Kidney glomerular epithelial cell (primary cell): ENCODE measurements at regions not wholly inside any gene's neighbourhood (a gene's known extent, or its start where the extent isn't known, plus 50 kb on each side); places are given as distances from the start of the nearest gene placed in this dataset.
"Not testable (repeated sequence)": the region's sequence is repeated elsewhere in the genome, so short reads cannot be mapped to it uniquely, and the experiment has no call there.

Experiments used
- DNase-seq: peaks from one replicate; lab custom pipeline; 2025; lab: John Stamatoyannopoulos, UW

DNA sequence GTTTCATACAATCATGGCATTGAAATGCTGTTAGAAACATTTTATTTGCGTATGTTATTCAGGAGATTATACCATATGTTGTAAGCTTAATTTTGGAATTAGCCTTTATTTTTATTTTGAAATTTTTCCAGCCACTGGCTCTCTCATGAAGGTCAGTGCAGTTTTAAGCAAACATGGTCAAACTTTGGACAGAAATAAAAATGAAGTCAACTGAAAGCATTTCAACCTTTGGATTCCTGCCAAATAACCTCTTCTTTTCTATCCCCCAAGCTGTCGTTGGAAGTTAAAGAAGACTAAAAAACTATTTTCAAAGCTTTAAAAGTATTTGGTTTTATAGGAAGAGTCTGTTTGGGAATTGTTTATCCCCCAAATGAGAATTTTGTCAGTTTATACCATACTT, 846.6 kb downstream of the MCTP2 start:
- DNase-seq = no peak

DNA sequence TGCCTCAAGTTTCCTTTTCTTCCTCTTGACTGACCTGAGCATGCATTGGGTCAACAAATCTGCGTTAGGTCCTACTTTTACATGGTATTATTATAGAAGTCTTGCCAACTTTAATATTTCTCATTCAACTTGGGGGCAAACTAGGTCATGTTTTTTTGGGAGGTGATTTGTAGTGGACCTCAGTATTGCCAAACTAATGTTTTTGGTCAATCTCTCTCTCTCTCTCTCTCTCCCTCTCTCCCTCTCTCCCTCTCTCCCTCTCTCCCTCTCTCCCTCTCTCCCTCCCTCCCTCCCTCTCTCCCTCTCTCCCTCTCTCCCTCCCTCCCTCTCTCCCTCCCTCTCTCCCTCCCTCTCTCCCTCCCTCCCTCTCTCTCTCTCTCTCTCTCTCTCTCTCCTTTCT, 848.9 kb downstream of the MCTP2 start:
- not testable (repeated sequence) for DNase-seq

DNA sequence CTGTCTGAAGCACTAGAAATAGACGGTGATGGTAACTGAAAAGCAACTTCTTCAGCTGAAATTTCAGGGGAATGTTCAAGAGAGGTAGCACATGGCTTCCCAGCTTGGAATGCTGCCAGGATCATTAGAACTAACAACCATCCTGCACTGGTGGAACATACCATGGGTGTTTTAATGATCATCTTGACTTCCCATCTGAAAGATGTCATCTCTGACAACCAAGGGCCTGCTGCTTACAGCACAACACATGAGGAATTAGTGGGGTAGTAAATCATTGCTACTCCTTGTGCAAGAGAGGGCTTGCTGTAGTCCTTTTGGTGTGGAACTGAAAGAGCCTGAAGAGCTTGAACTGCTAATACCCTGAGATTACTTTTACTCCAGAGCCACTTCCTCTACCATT, 853.7 kb downstream of the MCTP2 start:
- no peak for DNase-seq

DNA sequence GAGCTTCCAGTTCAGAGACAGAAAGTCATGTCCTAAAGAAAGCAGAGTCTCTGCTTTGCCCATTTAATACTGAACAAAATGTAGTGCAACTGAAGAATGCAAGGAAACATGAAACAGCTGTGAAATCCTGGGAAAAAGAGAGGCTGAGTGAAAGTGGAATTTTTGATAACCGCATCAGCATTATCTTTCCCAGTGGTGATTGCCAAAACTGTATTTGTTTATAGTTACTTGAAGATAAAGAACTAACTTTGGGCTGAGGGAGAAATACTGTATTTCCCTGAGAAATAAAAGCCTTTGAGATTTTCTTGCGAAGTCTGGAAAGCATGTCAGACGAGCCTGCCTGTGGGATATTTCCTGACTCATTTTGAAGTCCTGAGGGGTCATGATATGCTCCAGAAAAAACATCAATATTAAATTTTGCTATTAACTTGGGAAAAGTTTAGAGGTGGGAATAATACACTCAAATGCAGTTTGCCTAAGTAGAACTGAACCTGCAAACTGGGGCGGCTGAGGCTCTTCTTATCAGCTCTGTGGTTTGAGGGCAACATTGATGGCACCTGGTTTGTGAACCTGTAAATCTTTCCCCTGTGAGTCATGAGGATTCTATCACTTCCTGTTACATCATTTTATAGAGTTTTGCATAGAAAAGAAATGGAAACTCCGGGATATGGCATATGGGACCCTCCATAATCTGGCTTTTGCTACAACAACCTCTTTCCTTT, 855.3 kb downstream of the MCTP2 start:
- DNase-seq = peak; percentile 64

DNA sequence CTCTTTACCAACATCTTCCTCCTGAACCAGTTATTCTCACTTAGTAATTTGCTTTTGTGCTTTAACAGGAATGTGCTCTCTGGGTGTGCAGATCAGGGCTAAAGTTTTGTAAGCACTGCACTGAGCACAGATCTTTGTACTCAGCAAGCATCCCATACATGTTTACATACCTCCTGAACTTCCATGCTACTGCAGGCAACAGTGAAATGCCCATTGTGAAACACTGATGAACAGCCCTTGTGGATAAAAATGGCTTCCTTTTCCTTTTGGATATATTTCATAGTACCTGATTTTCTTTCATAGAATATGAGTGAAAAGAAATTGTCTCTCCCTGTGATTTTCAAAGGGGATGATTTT, 855.9 kb downstream of the MCTP2 start:
- DNase-seq = no peak

DNA sequence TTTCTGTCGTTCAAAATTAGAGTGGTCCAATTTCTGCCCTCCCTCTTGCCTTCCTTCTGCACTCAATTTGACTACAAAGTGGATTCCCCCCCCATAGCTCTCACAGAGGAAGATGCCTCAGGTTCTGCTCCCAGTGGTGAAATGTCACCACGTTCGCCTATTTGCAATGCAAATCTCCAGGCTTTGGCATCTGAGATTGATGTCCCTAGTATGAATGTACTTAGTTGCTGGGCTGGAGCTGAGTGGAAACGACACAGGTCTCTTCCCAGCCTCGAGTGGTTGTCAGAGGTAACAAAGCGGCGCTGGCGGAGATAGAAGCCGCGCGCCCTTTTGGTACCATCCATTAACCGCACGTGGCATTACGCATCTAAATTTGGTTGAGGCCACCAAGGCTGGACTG, 860.1 kb downstream of the MCTP2 start:
- DNase-seq = no peak

DNA sequence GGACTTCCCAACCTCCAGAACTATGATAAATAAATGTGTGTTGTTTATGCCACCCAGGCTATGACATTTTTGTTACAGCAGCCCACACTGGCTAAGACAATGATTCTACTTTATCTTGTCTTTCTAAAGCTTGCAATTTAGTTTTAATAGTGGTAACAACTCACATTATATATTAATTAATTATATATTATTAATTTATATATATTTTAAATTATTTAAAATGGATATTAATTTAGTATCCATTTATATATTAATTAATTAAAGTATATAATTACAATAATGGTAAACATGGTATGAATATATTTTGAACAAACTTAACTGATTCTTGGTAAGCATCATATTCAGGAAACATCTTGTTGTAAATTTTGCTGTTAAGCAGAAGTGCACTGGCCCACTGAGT, 863.9 kb downstream of the MCTP2 start:
- DNase-seq = no peak

DNA sequence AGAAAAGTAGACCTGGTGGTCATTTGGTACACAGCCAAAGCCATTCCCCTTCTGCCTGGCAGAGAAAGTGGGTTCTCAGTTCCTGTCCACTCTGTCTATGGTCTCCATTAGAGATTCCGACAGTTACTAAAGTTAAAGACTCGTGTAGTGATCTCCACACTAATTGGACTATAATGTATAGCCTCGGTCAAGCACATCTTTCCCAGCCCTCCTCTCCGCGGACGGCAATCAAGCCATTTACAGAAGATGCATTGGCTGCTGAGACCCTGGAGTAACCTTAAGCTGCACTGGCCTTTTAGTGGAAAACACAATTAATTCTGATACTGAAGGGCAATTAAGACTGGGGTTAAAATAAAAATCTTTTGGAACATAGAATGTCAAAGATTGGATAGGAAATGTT, 865.3 kb downstream of the MCTP2 start:
- no peak for DNase-seq

DNA sequence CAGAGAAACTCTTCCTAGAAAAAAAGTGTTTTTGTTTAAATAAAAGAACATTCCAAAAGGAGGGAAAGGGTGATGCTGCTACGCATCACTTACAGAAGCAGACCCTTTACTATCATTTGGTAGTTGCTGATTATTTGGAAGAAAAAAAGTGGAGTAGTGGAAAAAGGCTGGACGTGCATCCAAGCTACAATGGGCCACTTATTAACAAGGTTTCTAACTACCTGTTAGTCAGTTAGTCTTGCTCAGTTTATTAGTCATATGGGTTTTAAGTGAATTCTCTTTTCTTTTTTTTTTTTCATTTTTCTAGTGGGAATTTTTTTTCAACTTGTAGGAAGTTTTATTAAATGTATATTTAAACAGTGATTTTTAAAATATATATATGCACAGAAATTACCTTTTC, 866.0 kb downstream of the MCTP2 start:
- peak; percentile 53 for DNase-seq

DNA sequence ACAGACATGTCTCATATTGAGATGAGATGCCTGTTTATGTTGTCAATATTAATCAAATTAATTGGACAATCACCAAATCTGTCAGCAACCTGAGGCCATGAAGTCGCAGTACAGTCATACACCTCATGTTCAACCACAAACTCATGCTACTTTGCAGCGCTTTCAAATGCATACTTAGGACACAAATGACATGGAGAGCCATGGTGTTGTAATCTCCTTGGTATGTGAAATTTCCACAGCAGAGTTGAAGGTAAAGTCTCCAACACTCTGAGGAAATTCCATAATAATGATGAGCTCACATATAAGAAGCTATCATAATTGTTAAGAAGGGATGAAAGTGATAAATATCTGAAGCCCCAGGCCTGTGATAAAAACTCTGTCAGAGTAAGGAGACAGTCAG, 873.9 kb downstream of the MCTP2 start:
- DNase-seq = peak; percentile 26

DNA sequence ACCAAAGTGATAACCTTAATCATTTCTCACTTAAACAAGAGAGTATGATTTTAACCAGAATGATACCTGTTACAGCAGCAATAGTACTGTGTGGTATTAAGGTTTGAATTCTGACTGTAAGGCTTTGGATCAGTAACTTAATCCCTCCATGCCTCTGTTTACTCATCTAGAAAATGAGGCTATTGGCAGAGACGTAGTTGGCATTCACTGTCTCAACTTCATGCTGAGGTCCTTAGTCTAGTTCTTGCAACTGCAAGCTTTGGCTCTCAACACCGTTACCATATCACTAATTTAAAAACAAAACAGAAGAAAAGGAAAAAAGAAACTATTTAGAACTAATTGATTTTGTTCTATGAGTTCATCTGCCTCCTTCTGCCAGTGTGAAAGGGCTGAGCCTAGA, 875.4 kb downstream of the MCTP2 start:
- DNase-seq = no peak

DNA sequence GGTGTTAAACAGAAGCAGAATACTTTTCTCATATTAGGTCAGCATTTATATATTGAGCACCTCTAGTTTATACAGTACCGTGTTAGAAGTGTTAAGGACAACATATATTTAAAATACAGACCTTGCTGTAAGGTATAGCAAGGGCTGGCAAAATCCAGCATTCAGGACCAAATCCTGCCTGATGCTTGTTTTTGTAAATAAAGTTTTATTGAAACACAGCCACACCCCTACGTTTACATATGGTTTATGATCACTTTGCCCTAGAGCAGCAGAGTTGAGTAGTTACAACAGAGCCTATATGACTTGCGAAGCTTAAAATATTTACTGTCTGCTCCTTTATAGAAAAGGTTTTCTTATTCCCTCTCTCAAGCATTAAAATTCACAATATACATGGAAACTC, 877.3 kb downstream of the MCTP2 start:
- no peak for DNase-seq

DNA sequence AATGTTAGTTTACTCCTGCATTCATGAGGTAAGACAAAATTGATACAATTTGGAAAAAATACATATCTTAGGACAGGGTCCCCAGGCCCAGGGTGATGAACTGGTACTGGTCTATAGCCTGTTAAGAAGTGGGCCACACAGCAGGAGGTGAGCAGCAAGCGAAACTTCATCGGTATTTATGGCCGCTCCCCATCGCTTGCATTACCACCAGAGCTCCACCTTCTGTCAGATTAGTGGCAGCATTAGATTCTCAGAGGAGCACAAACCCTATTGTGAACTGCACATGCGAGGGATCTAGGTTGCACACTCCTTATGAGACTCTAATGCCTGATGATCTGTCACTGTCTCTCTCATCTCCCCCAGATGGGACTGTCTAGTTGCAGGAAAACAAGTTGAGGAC, 880.6 kb downstream of the MCTP2 start:
- DNase-seq = no peak

DNA sequence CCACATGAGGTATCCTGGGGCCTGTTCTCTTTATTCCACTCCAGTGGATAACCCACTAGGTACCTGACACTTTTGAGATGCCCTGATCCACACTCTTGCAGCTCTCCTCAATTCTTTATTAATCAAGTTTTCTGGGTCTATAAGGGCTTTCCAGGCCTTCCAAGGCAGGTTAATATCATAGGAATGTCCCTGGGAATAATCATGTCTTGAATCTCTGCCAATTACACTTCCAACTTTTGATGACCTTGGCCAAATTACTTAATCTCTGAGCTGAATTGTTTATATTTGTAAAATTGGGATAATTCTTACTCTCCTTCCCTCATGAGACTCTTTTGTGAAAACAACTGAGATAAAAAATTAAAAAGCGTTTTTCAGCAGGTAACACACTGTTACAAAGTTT, 881.7 kb downstream of the MCTP2 start:
- no peak for DNase-seq

DNA sequence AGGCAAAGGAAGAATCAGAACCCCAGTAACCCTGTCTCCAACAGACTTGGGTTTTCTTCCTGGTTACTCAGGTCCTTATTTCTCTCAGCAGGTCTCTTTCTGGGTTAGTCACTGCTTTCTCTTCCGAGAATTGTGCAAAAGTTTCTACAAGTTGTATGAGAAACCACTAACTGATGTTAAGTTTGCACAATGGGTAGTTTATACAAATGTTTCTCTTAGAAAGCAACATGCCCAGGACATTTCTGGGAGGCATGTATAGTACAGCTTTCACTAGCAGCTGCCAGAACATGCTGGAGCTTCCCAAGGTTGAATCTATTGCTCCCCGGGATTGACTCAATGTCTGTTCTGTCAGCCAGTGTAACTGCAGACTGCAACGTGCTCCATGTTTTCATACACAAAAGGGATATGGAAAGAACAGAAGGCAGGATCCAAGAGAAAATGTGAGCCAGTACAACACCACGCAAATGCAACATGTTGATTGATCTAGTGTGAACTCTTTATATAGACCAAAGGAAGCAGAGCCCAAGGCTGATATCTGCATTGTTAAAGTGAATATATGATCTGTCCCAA, 887.8 kb downstream of the MCTP2 start:
- no peak for DNase-seq

DNA sequence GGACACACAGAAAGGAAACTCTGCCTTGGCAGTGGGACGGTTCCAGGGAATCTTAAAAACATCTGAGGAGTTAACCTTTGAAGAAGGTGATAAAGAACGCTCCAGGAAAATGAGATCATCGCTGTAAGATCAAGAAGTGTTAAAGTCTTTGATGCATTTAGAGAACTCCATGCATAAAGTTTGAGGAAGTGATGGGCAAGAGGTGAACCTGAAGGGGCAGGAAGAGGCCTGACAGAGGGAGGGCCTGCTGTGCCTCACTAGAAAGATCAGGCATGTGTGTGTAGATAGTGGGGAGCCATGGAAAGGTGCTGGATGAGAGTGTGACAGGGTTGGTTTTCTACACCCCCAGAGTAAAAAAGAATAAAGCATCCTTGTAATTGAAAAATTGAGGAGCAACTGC, 889.2 kb downstream of the MCTP2 start:
- DNase-seq = no peak

DNA sequence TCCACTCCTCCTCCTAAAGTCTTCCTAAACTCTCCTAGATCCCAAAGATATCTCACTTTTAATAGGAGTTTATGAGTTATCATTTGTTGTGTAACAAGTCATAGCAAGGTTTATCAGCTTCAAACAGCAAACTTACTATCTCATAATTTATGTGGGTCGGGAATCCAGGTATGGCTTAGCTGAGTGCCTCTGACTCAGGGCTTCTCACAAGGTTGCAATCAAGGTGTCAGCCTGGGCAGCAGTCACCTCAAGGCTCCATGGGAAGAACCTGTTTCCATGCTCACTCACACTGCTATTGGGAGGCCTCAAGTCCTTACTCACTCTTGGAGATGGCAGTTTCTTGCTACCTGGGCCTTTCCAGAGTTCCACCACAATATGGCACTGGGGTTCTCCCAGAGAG, 889.8 kb downstream of the MCTP2 start:
- DNase-seq = no peak

DNA sequence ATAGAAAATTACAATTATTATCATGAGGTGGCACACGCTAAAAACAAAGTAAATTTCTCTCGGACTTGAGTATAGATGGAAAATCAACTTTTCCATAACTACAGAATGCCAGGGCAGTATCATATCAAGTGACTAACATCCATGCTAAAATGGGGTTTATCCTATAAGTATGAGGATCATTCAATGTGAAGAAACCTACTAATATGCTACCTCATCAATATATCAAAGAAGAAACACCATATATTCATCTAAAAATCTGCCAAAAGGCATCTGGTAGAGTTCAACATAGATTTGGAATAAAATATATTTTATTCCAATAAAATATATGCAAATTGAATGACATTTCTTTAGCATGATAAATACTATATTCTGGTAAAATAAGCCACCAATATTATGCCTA, 894.4 kb downstream of the MCTP2 start:
- DNase-seq = no peak

DNA sequence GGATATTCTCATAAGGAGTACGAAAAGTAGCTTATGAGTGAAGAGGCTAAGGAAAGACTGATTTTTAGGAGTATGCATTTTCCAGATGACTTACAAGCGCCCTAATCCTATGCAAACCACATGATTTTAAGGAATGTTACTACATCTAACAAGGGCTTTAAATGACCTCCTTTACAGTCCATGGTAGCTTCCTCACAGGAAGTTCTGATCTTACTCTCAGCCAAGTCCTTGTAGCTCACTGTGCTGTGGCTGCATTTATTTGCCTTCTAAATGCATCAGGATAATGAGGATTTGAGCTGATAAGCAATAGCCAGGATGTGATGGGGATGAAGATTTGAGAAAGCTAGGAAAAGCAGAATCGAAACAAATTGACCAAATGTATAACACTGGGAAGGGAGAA, 896.0 kb downstream of the MCTP2 start:
- no peak for DNase-seq

DNA sequence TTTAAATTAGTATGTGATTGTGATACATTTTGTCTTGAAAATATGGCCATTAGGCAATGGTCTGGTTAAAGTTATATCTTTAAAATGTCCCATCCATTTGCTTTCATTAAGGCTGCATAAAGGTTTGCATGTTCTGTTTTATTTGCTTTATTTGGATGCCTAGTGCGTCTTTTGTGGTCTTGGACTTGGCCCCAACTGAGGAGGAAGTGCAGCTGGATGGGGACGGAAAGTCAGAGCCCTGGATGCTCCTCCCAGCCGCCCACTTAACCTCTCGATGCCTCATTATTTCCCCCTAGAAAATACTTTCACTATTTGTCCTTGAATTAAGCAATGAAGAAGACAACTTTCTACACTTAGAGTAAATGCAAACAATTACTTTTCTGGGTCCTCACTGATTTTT, 898.2 kb downstream of the MCTP2 start:
- no peak for DNase-seq

DNA sequence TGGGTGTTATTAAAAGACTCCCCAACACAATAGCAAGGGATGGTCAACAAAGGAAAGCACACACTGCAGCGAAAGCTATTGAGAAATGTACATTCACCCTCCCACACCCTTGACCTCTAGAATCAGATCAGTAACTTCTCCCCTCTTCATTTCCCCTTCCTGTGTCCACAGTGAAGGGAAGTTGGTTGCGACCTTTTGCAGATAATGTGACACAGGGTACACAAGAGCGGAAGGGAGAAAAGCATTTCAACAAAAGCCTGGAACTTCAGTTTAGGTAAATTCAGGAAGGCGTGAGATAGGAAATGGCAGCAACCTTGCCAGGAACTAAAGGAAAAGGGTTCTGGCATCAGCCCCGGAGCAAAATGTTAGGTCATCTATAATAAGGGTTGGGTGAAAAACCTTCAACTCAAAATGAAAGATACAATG, 899.8 kb downstream of the MCTP2 start:
- peak; percentile 24 for DNase-seq

DNA sequence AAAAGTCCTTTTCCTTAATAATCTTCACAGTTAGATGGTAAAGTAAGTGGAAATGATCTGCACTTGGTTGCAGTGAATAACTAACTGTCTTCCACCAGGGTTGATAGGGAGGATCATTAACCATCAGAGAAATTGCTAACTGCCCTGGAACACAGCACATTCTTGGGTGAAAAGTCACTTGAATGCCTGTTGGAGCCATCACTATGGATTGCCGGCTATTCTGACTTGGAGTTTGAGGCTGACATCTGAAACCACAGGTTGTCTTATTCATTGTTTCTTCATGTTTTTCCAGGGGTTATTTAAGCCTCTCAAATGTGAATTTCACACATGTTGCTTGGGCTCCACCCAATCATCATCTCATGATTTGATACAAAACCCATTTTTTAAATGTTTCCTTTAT, 901.4 kb downstream of the MCTP2 start:
- peak; percentile 94 for DNase-seq

DNA sequence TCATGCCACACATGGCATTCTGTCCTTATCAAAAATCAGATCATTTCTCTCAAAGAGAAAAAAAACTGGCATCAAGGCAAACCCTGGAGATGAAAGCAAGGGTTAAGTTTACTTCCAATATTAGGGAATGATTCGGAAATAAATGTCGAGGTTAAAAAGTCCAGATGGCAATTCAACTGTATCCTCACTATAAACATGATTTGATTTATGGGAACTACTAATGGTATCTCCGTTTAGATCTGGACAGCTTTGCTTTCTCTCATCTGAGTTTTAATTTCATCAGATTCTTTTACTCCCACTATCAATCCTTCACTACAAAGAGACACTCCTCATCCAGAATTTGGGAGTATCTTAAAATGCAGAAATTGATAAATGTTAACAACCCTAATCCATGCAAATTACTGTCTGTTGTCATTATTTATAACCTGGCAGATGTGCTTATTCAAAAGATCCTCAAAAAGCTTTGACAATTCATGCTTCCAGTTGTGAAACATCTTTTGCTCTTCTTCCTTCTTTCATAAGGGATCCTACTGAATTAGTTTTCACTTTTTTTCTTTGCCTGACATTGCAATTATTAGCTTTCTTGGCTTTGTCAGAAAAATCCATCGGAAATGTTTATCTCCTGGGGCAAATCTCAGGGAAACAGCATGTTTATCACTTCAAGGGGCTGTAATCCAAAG, 903.2 kb downstream of the MCTP2 start:
- no peak for DNase-seq
